ENCODE measurements at regions not wholly inside any gene's neighbourhood (a gene's known extent, or its start where the extent isn't known, plus 50 kb on each side); places are given as distances from the start of the nearest gene placed in this dataset.

DNA sequence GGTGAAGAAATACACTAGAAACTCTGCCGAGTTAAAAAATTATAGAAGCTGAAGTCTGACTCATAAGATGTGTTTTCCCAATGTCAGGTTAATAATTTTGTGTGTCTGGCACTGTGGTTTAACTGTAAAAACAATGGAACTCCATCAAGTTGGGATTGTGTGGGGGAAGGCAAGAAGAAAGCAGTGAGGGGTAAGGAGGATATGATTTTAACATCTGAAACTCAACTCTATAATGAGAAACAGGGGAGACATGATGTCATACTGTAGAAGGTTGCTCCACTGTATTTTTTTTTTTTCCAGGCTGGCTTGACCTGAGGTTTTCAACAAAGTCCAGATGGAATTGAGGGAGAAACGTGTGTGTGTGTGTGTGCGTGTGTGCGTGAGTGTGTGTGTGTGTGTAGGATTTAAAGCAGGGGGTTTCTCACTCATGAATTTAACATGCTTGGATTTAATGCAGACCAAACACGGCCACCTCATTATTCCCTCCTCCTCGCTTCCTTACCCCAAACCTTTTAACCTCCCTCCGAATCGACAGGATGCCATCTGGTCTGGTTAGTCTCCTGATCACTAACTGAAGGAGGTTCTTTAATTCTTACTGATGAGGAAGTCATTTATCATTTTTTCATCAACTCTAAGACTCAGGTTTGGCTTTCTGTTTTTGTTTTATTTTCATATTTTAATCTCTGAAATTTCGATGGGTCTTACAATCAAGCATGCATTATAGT, 140.2 kb upstream of the LPAR1 start:
- TF ChIP-seq, protein P1, sequence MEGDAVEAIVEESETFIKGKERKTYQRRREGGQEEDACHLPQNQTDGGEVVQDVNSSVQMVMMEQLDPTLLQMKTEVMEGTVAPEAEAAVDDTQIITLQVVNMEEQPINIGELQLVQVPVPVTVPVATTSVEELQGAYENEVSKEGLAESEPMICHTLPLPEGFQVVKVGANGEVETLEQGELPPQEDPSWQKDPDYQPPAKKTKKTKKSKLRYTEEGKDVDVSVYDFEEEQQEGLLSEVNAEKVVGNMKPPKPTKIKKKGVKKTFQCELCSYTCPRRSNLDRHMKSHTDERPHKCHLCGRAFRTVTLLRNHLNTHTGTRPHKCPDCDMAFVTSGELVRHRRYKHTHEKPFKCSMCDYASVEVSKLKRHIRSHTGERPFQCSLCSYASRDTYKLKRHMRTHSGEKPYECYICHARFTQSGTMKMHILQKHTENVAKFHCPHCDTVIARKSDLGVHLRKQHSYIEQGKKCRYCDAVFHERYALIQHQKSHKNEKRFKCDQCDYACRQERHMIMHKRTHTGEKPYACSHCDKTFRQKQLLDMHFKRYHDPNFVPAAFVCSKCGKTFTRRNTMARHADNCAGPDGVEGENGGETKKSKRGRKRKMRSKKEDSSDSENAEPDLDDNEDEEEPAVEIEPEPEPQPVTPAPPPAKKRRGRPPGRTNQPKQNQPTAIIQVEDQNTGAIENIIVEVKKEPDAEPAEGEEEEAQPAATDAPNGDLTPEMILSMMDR (IDR thresholded peaks at IDR 0.05; ENCODE audit: insufficient read depth, low read length, severe bottlenecking): no peak
- DNase-seq (ENCODE audit: low read depth): no peak

DNA sequence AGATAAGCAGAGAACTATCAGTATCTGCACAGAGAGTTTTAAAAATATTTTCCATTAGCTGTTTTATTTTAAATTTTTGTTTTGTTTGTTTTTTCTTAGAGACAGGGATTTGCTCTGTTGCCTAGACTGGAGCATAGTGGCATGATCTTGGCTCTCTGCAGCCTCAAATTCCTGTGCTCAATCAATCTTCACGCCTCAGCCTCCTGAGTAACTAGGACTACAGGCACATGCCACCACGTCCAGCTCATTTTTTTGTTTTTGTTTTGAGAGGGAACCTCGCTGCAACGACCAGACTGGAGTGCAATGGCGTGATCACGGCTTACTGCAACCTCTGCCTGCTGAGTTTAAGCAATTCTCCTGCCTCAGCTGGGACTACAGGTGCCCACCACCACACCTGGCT, 138.2 kb upstream of the LPAR1 start:
- no peak for FAIRE-seq
- no peak overlapping the region for H3K4me3 ChIP-seq (ENCODE audit: low read depth, low read length)
- DNase-seq (ENCODE audit: low read depth): no peak
- no peaks in the 10 kb centered on the region for H3K27me3 ChIP-seq (ENCODE audit: control insufficient read depth, insufficient read depth, low read length)
- no peaks in the 10 kb centered on the region for H3K36me3 ChIP-seq (ENCODE audit: control insufficient read depth, insufficient read depth, low read length)
- TF ChIP-seq, protein P1 (IDR thresholded peaks at IDR 0.05; ENCODE audit: insufficient read depth, low read length, severe bottlenecking): no peak

More for the DNA sequence above, 140.2 kb upstream of the LPAR1 start:
- Histone ChIP-seq H3K4me3 (ENCODE audit: low read depth, low read length) (no peak overlapping the region), H3K36me3 (ENCODE audit: control insufficient read depth, insufficient read depth, low read length) (no peaks in the 10 kb centered on the region), H3K27me3 (ENCODE audit: control insufficient read depth, insufficient read depth, low read length) (no peaks in the 10 kb centered on the region)
- FAIRE-seq: no peak

DNA sequence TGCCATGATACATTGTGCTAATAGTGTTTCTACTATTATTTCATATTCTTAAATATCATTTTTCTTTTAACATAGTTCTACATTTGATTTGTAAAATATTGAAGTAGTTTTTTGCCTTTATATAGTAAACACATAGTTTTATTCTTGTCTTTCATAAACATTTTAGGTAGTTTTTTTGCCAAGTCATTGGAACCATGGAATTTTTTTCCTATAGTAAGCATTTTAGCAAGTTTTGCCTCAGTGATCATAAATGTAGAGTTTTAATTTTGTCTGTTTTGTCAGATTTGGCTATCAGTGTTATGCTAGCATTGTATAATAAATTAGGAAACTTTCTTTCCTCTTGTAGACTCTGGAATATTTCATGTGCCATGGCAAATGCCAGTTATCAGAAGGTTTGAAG, 137.1 kb upstream of the LPAR1 start:
- no peak for FAIRE-seq
- TF ChIP-seq, protein P1 (IDR thresholded peaks at IDR 0.05; ENCODE audit: insufficient read depth, low read length, severe bottlenecking): no peak
- H3K27me3 ChIP-seq (ENCODE audit: control insufficient read depth, insufficient read depth, low read length): no peaks in the 10 kb centered on the region
- no peak for DNase-seq (ENCODE audit: low read depth)
- H3K4me3 ChIP-seq (ENCODE audit: low read depth, low read length): no peak overlapping the region
- no peaks in the 10 kb centered on the region for H3K36me3 ChIP-seq (ENCODE audit: control insufficient read depth, insufficient read depth, low read length)

DNA sequence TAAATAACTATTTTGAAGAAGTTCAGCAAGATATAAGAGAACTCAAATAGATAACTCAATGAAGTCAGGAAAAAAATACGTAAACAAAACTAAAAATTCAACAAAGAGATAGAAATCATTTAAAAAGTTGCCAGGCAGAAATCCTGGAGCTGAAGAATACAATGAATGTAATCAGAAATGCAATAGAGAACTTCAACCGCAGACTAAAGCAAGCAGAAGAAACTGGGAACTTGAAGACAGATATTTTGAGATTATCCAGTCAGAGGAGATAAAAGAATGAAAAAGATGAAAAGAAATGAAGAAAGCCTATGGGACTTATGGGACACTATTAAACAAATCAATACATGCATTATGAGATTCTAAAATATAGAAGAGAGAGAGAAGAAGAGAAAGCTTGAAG, 129.1 kb upstream of the LPAR1 start:
- H3K27me3 ChIP-seq (ENCODE audit: control insufficient read depth, insufficient read depth, low read length): no peaks in the 10 kb centered on the region
- H3K36me3 ChIP-seq (ENCODE audit: control insufficient read depth, insufficient read depth, low read length): no peaks in the 10 kb centered on the region
- TF ChIP-seq, protein P1 (IDR thresholded peaks at IDR 0.05; ENCODE audit: insufficient read depth, low read length, severe bottlenecking): no peak
- no peak for DNase-seq (ENCODE audit: low read depth)
- no peak for FAIRE-seq
- H3K4me3 ChIP-seq (ENCODE audit: low read depth, low read length): no peak overlapping the region

DNA sequence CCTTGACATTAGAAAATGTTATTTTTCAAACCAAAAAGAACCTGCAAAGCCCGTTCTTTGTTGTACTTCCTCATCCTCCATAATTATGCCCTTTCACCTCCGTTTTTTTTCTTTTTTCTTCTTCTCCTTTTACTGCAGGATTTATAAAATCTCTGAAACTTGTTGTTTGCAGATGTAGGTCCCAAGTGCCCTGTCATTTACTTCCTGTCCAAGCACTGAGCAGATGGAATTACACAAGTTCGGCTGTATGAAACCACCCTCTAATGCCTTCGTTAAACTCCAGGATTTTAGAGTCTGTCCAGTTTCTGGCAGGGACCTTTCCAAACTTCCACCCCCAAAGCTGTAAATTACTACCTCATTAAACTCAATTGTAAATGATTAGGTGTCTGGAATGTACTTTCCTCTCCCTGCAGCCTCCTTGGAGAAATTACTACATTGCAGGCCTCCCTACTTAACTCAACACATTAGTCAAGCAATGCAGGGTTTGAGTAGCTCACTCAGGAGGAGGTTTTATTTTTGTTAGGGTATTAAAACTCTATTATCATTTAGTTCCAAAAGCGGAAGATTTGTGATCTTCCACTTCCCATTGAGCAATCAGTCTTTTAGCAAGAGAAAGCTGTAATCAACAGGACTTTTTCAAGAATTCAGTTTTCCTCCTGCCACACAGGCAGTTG, 125.6 kb upstream of the LPAR1 start:
- Histone ChIP-seq H3K4me3 (ENCODE audit: low read depth, low read length) (no peak overlapping the region), H3K27me3 (ENCODE audit: control insufficient read depth, insufficient read depth, low read length) (no peaks in the 10 kb centered on the region), H3K36me3 (ENCODE audit: control insufficient read depth, insufficient read depth, low read length) (no peaks in the 10 kb centered on the region)
- FAIRE-seq: no peak
- TF ChIP-seq, protein P1 (IDR thresholded peaks at IDR 0.05; ENCODE audit: insufficient read depth, low read length, severe bottlenecking): no peak
- DNase-seq (ENCODE audit: low read depth): no peak
